ENCODE measurements at regions not wholly inside any gene's neighbourhood (a gene's known extent, or its start where the extent isn't known, plus 50 kb on each side); places are given as distances from the start of the nearest gene placed in this dataset.

DNA sequence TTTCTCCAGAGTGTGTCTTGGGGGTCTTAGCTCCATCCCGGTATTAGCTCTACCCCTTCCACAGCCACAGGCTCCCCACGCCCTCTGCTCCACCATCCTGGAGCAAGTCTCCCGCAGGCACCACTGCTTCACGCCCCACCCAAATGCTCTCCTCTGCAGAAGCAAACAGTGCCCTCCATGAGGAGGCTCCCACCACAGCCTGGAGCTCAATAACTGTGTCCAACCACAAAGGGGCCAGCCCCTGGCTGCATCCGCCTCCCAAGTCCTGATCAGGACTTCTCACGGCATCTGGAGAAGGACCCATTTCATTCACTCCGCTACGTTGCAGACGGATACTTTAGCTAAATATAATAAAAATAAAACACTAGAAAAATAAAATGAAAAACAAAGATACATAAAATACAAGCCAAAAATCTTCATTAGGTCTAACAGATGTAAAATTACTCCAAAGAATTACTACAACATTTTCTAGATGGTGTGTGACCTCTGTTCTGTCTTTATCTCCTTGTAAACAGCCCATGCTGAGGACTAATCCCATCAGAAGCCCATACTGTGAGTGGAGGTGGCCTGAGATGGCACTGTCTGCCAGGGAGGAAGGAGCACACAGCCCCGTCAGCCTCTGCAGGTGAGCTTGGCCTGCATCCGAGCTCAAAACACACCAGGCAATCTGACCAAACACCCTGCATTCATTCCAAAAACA is 210.8 kb upstream of the RAB6C start:
- Histone ChIP-seq H3K4me1 (no peaks in the 10 kb centered on the region), H3K27me3 (no peaks in the 10 kb centered on the region), H3K36me3 (ENCODE audit: low read depth, missing control alignments) (no peaks in the 10 kb centered on the region), H3K9me3 (no peaks in the 10 kb centered on the region), H3K27ac (no peak overlapping the region), H3K4me3 (no peak overlapping the region)
- intact Hi-C loops (cut with DNase I; ENCODE audit: low total_unique reads) = no loop called here
- DNase-seq = no peak
- 89 to 92% methylated on average over 10 to 11 of the region's 11 CpGs for WGBS, 2 donors
- TF ChIP-seq, protein P1, sequence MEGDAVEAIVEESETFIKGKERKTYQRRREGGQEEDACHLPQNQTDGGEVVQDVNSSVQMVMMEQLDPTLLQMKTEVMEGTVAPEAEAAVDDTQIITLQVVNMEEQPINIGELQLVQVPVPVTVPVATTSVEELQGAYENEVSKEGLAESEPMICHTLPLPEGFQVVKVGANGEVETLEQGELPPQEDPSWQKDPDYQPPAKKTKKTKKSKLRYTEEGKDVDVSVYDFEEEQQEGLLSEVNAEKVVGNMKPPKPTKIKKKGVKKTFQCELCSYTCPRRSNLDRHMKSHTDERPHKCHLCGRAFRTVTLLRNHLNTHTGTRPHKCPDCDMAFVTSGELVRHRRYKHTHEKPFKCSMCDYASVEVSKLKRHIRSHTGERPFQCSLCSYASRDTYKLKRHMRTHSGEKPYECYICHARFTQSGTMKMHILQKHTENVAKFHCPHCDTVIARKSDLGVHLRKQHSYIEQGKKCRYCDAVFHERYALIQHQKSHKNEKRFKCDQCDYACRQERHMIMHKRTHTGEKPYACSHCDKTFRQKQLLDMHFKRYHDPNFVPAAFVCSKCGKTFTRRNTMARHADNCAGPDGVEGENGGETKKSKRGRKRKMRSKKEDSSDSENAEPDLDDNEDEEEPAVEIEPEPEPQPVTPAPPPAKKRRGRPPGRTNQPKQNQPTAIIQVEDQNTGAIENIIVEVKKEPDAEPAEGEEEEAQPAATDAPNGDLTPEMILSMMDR (IDR thresholded peaks at IDR 0.05) = no peak
- no peak for TF ChIP-seq POLR2A (IDR thresholded peaks at IDR 0.05)

GRCh38 chr2:129769185-129769991 is 210.1 kb upstream of the RAB6C start:
- no peak for TF ChIP-seq POLR2A (IDR thresholded peaks at IDR 0.05)
- TF ChIP-seq, protein P1 (IDR thresholded peaks at IDR 0.05) = no peak
- H3K27ac ChIP-seq = no peak overlapping the region
- H3K9me3 ChIP-seq = no peaks in the 10 kb centered on the region
- DNase-seq = no peak
- no peaks in the 10 kb centered on the region for H3K4me1 ChIP-seq
- intact Hi-C loops (cut with DNase I; ENCODE audit: low total_unique reads) = no loop called here
- no peaks in the 10 kb centered on the region for H3K36me3 ChIP-seq (ENCODE audit: low read depth, missing control alignments)
- H3K27me3 ChIP-seq = no peaks in the 10 kb centered on the region
- H3K4me3 ChIP-seq = no peak overlapping the region
- WGBS, 2 donors = 83 to 87% methylated on average over 6 to 11 of the region's 11 CpGs

GRCh38 chr2:129771418-129772189 is 207.9 kb upstream of the RAB6C start:
- WGBS, 2 donors = 87 to 91% methylated on average over 6 of the region's 6 CpGs

DNA sequence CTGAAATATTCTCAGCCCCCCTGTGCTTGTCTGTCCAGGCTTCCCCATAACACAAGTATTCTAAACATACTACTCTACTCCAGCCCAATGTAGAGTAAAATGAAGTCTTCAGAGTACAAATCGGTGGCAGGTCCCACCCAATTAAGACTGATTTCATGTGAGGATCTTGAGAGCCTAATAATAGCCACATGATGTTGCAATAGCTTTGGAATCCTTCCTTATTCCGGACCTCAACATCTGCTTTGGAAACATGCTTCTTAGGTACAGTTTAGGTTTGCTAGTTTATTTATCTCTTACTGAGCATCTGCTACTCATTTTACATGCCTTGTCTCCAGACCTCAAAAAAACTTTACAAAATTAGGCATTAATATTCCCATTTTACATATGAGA is 207.3 kb upstream of the RAB6C start:
- TF ChIP-seq, protein P1 (IDR thresholded peaks at IDR 0.05) = no peak
- TF ChIP-seq POLR2A (IDR thresholded peaks at IDR 0.05) = no peak
- H3K4me3 ChIP-seq = no peak overlapping the region

More at GRCh38 chr2:129771418-129772189, 207.9 kb upstream of the RAB6C start:
- intact Hi-C loops (cut with DNase I; ENCODE audit: low total_unique reads) = no loop called here
- no peaks in the 10 kb centered on the region for H3K9me3 ChIP-seq
- no peak overlapping the region for H3K27ac ChIP-seq
- no peaks in the 10 kb centered on the region for H3K27me3 ChIP-seq
- no peak overlapping the region for H3K4me3 ChIP-seq
- DNase-seq = no peak
- H3K4me1 ChIP-seq = no peaks in the 10 kb centered on the region
- H3K36me3 ChIP-seq (ENCODE audit: low read depth, missing control alignments) = no peaks in the 10 kb centered on the region
- TF ChIP-seq, protein P1 (IDR thresholded peaks at IDR 0.05) = no peak
- no peak for TF ChIP-seq POLR2A (IDR thresholded peaks at IDR 0.05)

More for the DNA sequence above, 207.3 kb upstream of the RAB6C start:
- DNase-seq = no peak
- intact Hi-C loops (cut with DNase I; ENCODE audit: low total_unique reads) = no loop called here
- Histone ChIP-seq H3K9me3 (no peaks in the 10 kb centered on the region), H3K27me3 (no peaks in the 10 kb centered on the region), H3K4me1 (no peaks in the 10 kb centered on the region), H3K27ac (no peak overlapping the region), H3K36me3 (ENCODE audit: low read depth, missing control alignments) (no peaks in the 10 kb centered on the region)
- WGBS, 2 donors = 78 to 90% methylated on average over 2 of the region's 2 CpGs

Data from testis (tissue), 2 donors.